ENCODE measurements at regions not wholly inside any gene's neighbourhood (a gene's known extent, or its start where the extent isn't known, plus 50 kb on each side); places are given as distances from the start of the nearest gene placed in this dataset.
A peak's percentile ranks its signal among the peaks of the same experiment; 100 is the strongest.
"Not testable (repeated sequence)": the region's sequence is repeated elsewhere in the genome, so short reads cannot be mapped to it uniquely, and the experiment has no call there.

DNA sequence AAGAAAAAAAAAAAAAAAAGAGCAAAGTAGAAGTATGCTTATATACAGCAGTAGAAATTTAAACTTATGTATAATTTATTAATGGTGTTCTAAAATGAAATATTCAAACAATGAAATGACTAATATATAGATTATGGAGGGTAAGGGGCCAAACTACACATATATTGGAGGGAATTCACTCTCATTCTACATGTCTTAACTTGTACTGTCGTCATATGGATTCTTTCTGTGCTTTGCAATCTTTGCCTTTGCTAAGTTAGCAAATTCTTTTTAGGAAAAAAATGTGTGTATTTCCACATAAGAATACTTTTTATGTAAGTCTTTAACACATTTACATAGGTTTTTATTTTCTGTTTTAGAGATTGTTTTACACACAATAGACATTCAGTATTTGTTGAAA is 118.9 kb upstream of the MBNL1 start:
- H3K4me3 ChIP-seq (ENCODE audit: low read length in 2 of 2), result no peak overlapping the region
- no peaks in the 10 kb centered on the region for H3K27me3 ChIP-seq (ENCODE audit: control insufficient read depth in 1 of 2, insufficient read depth in 2 of 2, low read length in 2 of 2)
- no peaks in the 10 kb centered on the region for H3K4me1 ChIP-seq (ENCODE audit: control insufficient read depth, insufficient read depth, low read length)
- H3K36me3 ChIP-seq (ENCODE audit: control insufficient read depth in 2 of 2, insufficient read depth in 2 of 2, low read length in 2 of 2), result no peaks in the 10 kb centered on the region
- H3K9ac ChIP-seq (ENCODE audit: low read length in 2 of 2), result no peak overlapping the region
- no peaks in the 10 kb centered on the region for H3K9me3 ChIP-seq (ENCODE audit: control insufficient read depth in 2 of 2, low read length in 2 of 2)
- H3K27ac ChIP-seq (ENCODE audit: low read length), result no peak overlapping the region

DNA sequence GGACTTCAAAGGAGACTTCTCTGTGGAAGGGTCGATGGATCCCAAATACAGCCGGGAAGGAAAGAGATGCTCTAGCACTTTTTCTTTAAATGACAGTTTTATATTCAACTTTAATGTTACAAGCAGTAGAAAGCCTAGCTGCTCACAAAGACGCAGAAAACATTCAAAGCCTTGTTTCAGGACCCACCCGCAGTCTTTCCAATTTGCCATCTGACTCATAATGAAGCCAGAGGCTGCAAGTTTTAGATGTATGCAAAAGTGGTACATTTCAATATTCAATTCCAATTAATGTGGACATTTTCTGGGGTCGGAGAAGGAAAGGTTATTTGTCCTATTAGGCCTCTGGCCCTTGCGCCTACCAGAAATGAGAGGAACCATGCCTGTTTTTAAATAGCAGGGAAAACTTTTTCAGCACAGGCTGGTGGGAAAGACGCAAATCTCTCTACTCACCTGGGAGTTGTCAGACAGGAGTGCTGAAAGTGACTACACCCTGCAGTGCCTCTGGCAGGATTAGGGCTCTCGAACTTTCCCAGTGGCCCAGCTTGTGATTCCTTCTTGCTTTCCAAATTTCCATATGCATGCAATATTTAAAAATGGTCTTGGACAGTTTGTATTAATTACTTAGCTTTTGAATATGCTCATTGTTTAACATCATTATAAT is 117.4 kb upstream of the MBNL1 start:
- Histone ChIP-seq H3K4me1 (ENCODE audit: control insufficient read depth, insufficient read depth, low read length) (no peaks in the 10 kb centered on the region), H3K27me3 (ENCODE audit: control insufficient read depth in 1 of 2, insufficient read depth in 2 of 2, low read length in 2 of 2) (no peaks in the 10 kb centered on the region), H3K9me3 (ENCODE audit: control insufficient read depth in 2 of 2, low read length in 2 of 2) (no peaks in the 10 kb centered on the region), H3K9ac (ENCODE audit: low read length in 2 of 2) (no peak overlapping the region), H3K36me3 (ENCODE audit: control insufficient read depth in 2 of 2, insufficient read depth in 2 of 2, low read length in 2 of 2) (no peaks in the 10 kb centered on the region), H3K4me3 (ENCODE audit: low read length in 2 of 2) (no peak overlapping the region), H3K27ac (ENCODE audit: low read length) (no peak overlapping the region)

DNA sequence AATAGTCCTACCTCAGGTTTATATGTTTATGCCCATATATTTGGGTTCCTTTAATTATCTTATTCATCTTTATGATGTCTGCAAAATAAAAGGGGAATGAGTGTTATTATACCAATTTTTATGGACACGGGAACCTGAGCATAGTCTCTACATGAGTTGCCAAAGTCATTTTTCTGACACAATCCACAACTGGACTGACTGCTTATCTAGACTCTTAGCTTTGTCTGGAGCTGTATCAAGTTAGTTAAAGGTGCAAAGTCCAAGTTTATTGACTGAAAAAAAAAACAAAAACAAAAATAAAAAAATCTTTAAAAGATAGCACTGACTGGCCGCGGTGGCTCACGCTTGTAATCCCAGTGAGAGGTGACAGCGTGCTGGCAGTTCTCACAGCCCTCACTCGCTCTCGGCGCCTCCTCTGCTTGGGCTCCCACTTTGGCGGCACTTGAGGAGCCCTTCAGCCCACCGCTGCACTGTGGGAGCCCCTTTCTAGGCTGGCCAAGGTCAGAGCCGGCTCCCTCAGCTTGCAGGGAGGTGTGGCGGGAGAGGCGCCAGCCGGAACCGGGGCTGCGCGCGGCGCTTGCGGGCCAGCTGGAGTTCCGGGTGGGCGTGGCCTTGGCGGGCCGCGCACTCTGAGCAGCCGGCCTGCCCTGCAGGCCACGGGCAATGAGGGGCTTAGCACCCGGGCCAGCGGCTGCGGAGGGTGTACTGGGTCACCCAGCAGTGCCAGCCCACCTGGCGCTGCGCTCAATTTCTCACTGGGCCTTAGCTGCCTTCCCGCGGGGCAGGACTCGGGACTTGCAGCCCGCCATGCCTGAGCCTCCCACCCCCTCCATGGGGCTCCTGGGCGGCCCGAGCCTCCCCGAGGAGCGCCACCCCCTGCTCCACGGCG is 116.6 kb upstream of the MBNL1 start:
- not testable (repeated sequence) for H3K4me1 ChIP-seq (ENCODE audit: control insufficient read depth, insufficient read depth, low read length); H3K4me3 ChIP-seq (ENCODE audit: low read length in 2 of 2); H3K9me3 ChIP-seq (ENCODE audit: control insufficient read depth in 2 of 2, low read length in 2 of 2); H3K9ac ChIP-seq (ENCODE audit: low read length in 2 of 2); H3K36me3 ChIP-seq (ENCODE audit: control insufficient read depth in 2 of 2, insufficient read depth in 2 of 2, low read length in 2 of 2); H3K27ac ChIP-seq (ENCODE audit: low read length); H3K27me3 ChIP-seq (ENCODE audit: control insufficient read depth in 1 of 2, insufficient read depth in 2 of 2, low read length in 2 of 2)

DNA sequence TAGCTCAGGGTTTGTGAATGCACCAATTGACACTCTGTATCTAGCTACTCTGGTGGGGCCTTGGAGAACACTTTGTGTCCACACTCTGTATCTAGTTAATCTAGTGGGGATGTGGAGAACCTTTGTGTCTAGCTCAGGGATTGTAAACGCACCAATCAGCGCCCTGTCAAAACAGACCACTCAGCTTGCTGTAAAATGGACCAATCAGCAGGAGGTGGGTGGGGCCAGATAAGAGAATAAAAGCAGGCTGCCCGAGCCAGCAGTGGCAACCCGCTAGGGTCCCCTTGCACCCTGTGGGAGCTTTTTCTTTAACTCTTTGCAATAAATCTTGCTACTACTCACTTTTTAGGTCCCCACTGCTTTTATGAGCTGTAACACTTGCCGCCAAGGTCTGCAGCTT is 115.6 kb upstream of the MBNL1 start:
- not testable (repeated sequence) for H3K4me1 ChIP-seq (ENCODE audit: control insufficient read depth, insufficient read depth, low read length); H3K36me3 ChIP-seq (ENCODE audit: control insufficient read depth in 2 of 2, insufficient read depth in 2 of 2, low read length in 2 of 2); H3K27me3 ChIP-seq (ENCODE audit: control insufficient read depth in 1 of 2, insufficient read depth in 2 of 2, low read length in 2 of 2); H3K27ac ChIP-seq (ENCODE audit: low read length); H3K9me3 ChIP-seq (ENCODE audit: control insufficient read depth in 2 of 2, low read length in 2 of 2); H3K9ac ChIP-seq (ENCODE audit: low read length in 2 of 2); H3K4me3 ChIP-seq (ENCODE audit: low read length in 2 of 2)

DNA sequence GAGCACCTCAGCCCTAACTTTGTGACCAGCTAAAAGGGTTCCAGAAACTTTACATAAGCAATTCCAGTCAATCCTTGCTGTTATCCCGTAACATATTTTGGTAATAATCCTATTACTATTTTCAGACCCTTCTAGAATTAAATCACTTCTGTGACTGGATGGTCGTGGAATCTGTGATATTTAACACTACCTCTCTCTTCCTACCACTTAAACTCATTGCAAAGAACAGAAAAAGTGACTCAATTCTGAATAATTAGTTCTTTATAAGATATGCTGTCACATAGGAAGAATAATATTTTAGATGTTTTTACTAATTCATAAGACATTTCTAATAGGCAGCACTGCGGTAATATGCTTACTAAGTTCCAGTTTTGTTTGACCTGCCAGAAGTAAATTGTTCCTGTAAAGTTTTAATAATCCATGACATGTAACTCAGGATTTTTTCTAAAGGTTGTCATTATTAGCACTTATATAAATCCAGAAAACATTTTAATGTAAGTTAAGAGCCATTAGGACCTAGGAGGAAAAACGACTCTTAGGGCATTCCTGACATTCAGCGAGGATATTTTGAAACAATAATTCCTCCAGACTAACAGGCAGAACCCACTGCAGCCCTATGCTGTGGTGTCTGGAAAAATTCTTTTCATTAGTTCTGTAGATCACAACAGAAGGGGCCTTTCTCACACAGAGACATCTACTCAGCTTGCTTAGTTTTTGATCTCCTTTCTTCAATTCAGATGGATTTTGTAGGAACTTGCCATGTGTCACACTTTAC is 113.3 kb upstream of the MBNL1 start:
- no peak overlapping the region for H3K27ac ChIP-seq (ENCODE audit: low read length)
- H3K36me3 ChIP-seq (ENCODE audit: control insufficient read depth in 2 of 2, insufficient read depth in 2 of 2, low read length in 2 of 2), result no peaks in the 10 kb centered on the region

DNA sequence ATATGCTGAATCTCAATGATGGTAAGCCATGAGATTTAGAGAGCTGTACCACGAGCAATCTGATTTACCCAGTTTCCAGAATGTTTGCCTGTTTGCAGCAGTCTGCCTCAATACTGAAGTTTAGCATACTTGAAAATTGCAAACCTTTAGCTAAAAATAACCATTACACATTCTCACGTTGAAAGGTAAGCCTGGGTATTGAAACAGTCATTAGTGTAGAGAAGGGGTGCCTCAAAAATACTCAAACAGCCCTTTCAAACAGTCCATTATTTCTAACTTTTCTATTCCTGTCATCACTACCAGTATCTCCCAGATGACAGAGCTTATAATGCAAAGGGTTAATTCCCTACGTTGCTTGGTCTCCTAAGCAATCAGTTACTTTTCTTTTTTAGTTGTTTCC is 111.8 kb upstream of the MBNL1 start:
- H3K4me3 ChIP-seq (ENCODE audit: low read length in 2 of 2), result no peak overlapping the region
- no peaks in the 10 kb centered on the region for H3K4me1 ChIP-seq (ENCODE audit: control insufficient read depth, insufficient read depth, low read length)
- no peaks in the 10 kb centered on the region for H3K36me3 ChIP-seq (ENCODE audit: control insufficient read depth in 2 of 2, insufficient read depth in 2 of 2, low read length in 2 of 2)
- no peak overlapping the region for H3K9ac ChIP-seq (ENCODE audit: low read length in 2 of 2)
- no peaks in the 10 kb centered on the region for H3K9me3 ChIP-seq (ENCODE audit: control insufficient read depth in 2 of 2, low read length in 2 of 2)
- no peak overlapping the region for H3K27ac ChIP-seq (ENCODE audit: low read length)
- H3K27me3 ChIP-seq (ENCODE audit: control insufficient read depth in 1 of 2, insufficient read depth in 2 of 2, low read length in 2 of 2), result no peaks in the 10 kb centered on the region

More for the DNA sequence above, 113.3 kb upstream of the MBNL1 start:
- H3K4me3 ChIP-seq (ENCODE audit: low read length in 2 of 2), result peak overlapping the region in 1 of 2 donors; percentile 9
- H3K9ac ChIP-seq (ENCODE audit: low read length in 2 of 2), result no peak overlapping the region
- H3K9me3 ChIP-seq (ENCODE audit: control insufficient read depth in 2 of 2, low read length in 2 of 2), result no peaks in the 10 kb centered on the region
- H3K27me3 ChIP-seq (ENCODE audit: control insufficient read depth in 1 of 2, insufficient read depth in 2 of 2, low read length in 2 of 2), result no peaks in the 10 kb centered on the region
- no peaks in the 10 kb centered on the region for H3K4me1 ChIP-seq (ENCODE audit: control insufficient read depth, insufficient read depth, low read length)

DNA sequence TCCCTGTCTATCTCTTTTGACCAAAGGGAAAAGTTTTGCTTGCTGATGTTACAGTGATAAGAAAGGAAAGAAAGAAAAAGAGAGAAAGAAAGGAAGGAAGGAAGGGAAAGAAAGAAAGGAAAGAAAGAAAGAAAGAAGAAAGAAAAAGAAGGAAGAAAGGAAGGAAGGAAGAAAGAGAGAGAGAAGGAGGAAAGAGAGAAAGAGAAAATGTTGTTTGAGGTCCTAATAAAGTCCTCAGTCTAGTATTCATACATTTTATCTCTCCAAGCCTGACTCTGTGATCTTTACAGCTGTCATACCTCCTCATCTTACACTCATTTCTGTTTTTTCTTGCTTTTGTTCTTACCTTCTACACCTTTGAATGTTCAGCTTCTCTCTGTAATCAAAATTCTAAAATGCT is 111.4 kb upstream of the MBNL1 start:
- Histone ChIP-seq H3K4me1 (ENCODE audit: control insufficient read depth, insufficient read depth, low read length) (no peaks in the 10 kb centered on the region), H3K9me3 (ENCODE audit: control insufficient read depth in 2 of 2, low read length in 2 of 2) (no peaks in the 10 kb centered on the region), H3K4me3 (ENCODE audit: low read length in 2 of 2) (no peak overlapping the region), H3K27me3 (ENCODE audit: control insufficient read depth in 1 of 2, insufficient read depth in 2 of 2, low read length in 2 of 2) (no peaks in the 10 kb centered on the region), H3K36me3 (ENCODE audit: control insufficient read depth in 2 of 2, insufficient read depth in 2 of 2, low read length in 2 of 2) (no peaks in the 10 kb centered on the region), H3K27ac (ENCODE audit: low read length) (no peak overlapping the region), H3K9ac (ENCODE audit: low read length in 2 of 2) (no peak overlapping the region)

DNA sequence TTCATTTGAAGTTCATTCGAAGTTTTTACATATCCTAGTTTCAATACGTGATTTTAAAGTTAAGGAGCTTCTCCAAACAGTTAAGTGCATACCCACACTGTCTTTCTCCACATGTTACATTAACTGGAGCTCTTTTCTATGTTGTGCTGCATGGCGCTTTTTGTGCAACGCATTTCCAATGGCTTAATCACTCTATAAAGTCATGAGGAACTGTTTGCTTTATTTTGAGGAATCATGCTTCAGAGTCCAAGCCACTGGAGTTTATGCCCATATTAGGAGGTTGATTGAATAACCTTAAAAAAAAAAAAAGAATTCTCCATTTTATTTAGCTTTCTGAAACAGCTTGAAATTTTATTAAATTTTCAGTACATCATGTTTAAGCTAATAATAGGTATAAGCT is 109.4 kb upstream of the MBNL1 start:
- no peak overlapping the region for H3K4me3 ChIP-seq (ENCODE audit: low read length in 2 of 2)
- no peaks in the 10 kb centered on the region for H3K27me3 ChIP-seq (ENCODE audit: control insufficient read depth in 1 of 2, insufficient read depth in 2 of 2, low read length in 2 of 2)
- H3K9ac ChIP-seq (ENCODE audit: low read length in 2 of 2), result no peak overlapping the region
- no peaks in the 10 kb centered on the region for H3K36me3 ChIP-seq (ENCODE audit: control insufficient read depth in 2 of 2, insufficient read depth in 2 of 2, low read length in 2 of 2)
- no peaks in the 10 kb centered on the region for H3K4me1 ChIP-seq (ENCODE audit: control insufficient read depth, insufficient read depth, low read length)
- no peaks in the 10 kb centered on the region for H3K9me3 ChIP-seq (ENCODE audit: control insufficient read depth in 2 of 2, low read length in 2 of 2)
- H3K27ac ChIP-seq (ENCODE audit: low read length), result no peak overlapping the region

DNA sequence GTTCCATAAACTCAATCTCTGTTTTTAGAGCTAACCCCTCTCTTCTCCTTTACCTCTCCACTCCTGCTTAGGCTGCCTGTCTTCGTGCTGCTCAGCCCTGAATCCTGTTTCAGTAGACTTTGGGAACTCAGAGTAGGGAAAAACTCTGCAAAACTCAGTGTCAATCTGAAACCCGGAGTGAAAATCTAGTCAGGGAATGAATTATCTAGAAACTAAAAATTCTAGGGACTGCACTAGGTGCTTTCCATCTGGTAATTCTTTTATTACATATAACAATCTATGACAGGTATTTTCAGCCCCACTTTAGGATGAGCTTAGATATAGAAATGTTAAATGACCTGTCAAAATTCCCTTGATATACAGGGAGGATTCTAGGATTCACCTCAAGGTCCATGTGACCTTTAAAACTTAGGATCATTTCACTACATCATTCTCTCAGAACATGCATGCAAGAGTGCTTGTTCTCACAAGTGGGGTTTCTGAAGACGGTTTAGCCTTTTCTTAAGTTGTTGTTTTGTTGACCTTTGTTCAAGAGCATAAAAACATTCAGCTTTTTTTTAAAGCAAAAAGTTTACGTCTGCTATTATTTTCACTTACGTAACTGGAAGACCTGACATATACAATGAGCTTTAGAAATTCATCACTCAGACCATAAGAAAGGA is 108.2 kb upstream of the MBNL1 start:
- H3K36me3 ChIP-seq (ENCODE audit: control insufficient read depth in 2 of 2, insufficient read depth in 2 of 2, low read length in 2 of 2), result no peaks in the 10 kb centered on the region
- H3K4me3 ChIP-seq (ENCODE audit: low read length in 2 of 2), result no peak overlapping the region
- H3K27me3 ChIP-seq (ENCODE audit: control insufficient read depth in 1 of 2, insufficient read depth in 2 of 2, low read length in 2 of 2), result no peaks in the 10 kb centered on the region
- H3K9ac ChIP-seq (ENCODE audit: low read length in 2 of 2), result no peak overlapping the region
- H3K27ac ChIP-seq (ENCODE audit: low read length), result no peak overlapping the region
- H3K4me1 ChIP-seq (ENCODE audit: control insufficient read depth, insufficient read depth, low read length), result no peaks in the 10 kb centered on the region
- H3K9me3 ChIP-seq (ENCODE audit: control insufficient read depth in 2 of 2, low read length in 2 of 2), result peaks cover 0 to 3% of the 10 kb centered on the region in 2 donors

DNA sequence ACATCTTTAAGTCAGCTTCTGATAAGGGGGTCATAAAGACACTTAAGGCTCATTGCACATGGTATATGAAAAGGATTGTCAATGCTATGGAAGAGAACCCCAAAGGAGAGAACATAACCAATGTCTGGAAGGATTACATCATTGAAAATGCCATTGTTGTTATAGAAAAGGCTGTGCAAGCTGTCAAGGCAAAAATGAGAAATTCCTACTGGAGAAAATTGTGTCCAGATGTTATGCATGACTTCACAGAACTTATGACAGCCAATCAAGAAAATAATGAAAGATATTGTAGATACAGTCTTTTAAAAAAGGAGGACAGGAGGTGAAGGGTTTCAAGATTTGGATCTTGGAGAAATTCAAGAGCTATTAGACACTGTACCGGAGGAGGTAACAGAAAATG is 96.3 kb upstream of the MBNL1 start:
- Histone ChIP-seq H3K36me3 (ENCODE audit: control insufficient read depth in 2 of 2, insufficient read depth in 2 of 2, low read length in 2 of 2) (no peaks in the 10 kb centered on the region), H3K27me3 (ENCODE audit: control insufficient read depth in 1 of 2, insufficient read depth in 2 of 2, low read length in 2 of 2) (no peaks in the 10 kb centered on the region), H3K27ac (ENCODE audit: low read length) (no peak overlapping the region)

More for the DNA sequence above, 96.3 kb upstream of the MBNL1 start:
- no peaks in the 10 kb centered on the region for H3K9me3 ChIP-seq (ENCODE audit: control insufficient read depth in 2 of 2, low read length in 2 of 2)
- H3K9ac ChIP-seq (ENCODE audit: low read length in 2 of 2), result no peak overlapping the region
- no peak overlapping the region for H3K4me3 ChIP-seq (ENCODE audit: low read length in 2 of 2)
- H3K4me1 ChIP-seq (ENCODE audit: control insufficient read depth, insufficient read depth, low read length), result no peaks in the 10 kb centered on the region
